IPS DF 6.9 (cell line): ENCODE measurements at regions not wholly inside any gene's neighbourhood (a gene's known extent, or its start where the extent isn't known, plus 50 kb on each side); places are given as distances from the start of the nearest gene placed in this dataset.
"Not testable (repeated sequence)": the region's sequence is repeated elsewhere in the genome, so short reads cannot be mapped to it uniquely, and the experiment has no call there.

Source experiments
- DNase-seq: peaks from one replicate; pipeline ENCODE4 v3.0.0-alpha.2; 2013; ENCODE audit warnings: low read depth, low spot score
- H3K27ac ChIP-seq: one replicate; pipeline ENCODE4 v1.5.1; 2013; ENCODE audit warnings: low read length, control low read depth
- H3K27me3 ChIP-seq: 2 replicates; pipeline ENCODE4 v1.6.1; 2013; ENCODE audit warnings: mild to moderate bottlenecking, low read length; ENCODE audit not compliant: control insufficient read depth, insufficient read depth
- H3K36me3 ChIP-seq: 2 replicates; pipeline ENCODE4 v1.6.1; 2013; ENCODE audit warnings: low read length; ENCODE audit not compliant: control insufficient read depth, insufficient read depth
- H3K4me1 ChIP-seq: 2 replicates; pipeline ENCODE4 v1.6.1; 2013; ENCODE audit warnings: low read length; ENCODE audit not compliant: control insufficient read depth, insufficient read depth
- H3K4me3 ChIP-seq: 2 replicates; pipeline ENCODE4 v1.5.1; 2013; ENCODE audit warnings: mild to moderate bottlenecking, low read length
- H3K9me3 ChIP-seq: 2 replicates; pipeline ENCODE4 v1.6.1; 2013; ENCODE audit warnings: low read length, inconsistent platforms; ENCODE audit not compliant: control insufficient read depth, insufficient read depth
- WGBS: extraction: QIAGEN DNeasy Blood & Tissue Kit; methylation state at CpG from one replicate; pipeline ENCODE4 v1.1.7; 2013; ENCODE audit warnings: mixed read lengths, missing lambda C conversion rate; ENCODE audit not compliant: insufficient read length, insufficient coverage; 5-methylcytosine and 5-hydroxymethylcytosine counted together

GRCh38 chr3:159390656-159391212 lies 588.9 kb downstream of the MFSD1 start:
- Histone ChIP-seq H3K36me3 (no peaks in the 10 kb centered on the region), H3K27ac (no peak overlapping the region), H3K4me1 (no peaks in the 10 kb centered on the region), H3K9me3 (no peaks in the 10 kb centered on the region), H3K4me3 (no peak overlapping the region), H3K27me3 (no peaks in the 10 kb centered on the region)
- no peak for DNase-seq
- whole genome bisulfite sequencing: no CpG with 5 or more reads among the region's 1 CpG

DNA sequence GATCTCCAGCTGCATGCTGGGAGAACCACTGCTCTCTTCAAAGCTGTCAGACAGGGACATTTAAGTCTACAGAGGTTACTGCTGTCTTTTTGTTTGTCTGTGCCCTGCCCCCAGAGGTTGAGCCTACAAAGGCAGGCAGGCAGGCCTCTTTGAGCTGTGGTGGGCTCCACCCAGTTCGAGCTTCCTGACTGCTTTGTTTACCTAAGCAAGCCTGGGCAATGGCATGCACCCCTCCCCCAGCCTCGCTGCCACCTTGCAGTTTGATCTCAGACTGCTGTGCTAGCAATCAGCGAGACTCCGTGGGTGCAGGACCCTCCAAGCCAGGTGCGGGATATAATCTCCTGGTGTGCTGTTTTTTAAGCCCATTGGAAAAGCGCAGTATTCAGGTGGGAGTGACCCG lies 591.0 kb upstream of the IL12A start:
- H3K4me1 ChIP-seq, H3K4me3 ChIP-seq, H3K9me3 ChIP-seq, H3K27me3 ChIP-seq, DNase-seq, H3K27ac ChIP-seq, H3K36me3 ChIP-seq: not testable (repeated sequence)
- WGBS: no CpG with 5 or more reads among the region's 7 CpGs

DNA sequence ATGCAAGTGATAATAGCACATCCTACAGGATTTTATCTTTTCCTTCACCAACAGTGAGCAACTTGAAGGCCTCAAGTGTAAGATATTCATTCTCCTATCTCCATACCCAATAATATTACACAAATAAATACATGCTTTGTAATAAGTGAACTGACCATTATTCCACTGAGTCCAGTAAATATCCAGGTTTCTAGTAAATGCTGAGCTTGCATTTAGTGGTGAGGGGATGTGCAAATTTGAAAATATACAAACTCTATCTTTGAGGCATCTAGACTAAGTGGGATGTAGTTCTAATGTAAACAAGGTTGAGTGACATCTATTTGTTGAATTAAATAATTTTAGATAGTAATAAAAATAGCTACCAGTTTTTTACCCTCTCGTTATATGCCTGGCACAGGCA lies 587.6 kb upstream of the IL12A start:
- no peak overlapping the region for H3K27ac ChIP-seq
- no CpG with 5 or more reads among the region's 1 CpG for WGBS
- no peaks in the 10 kb centered on the region for H3K36me3 ChIP-seq
- no peaks in the 10 kb centered on the region for H3K27me3 ChIP-seq
- no peak for DNase-seq
- H3K9me3 ChIP-seq: no peaks in the 10 kb centered on the region
- no peak overlapping the region for H3K4me3 ChIP-seq
- no peaks in the 10 kb centered on the region for H3K4me1 ChIP-seq

DNA sequence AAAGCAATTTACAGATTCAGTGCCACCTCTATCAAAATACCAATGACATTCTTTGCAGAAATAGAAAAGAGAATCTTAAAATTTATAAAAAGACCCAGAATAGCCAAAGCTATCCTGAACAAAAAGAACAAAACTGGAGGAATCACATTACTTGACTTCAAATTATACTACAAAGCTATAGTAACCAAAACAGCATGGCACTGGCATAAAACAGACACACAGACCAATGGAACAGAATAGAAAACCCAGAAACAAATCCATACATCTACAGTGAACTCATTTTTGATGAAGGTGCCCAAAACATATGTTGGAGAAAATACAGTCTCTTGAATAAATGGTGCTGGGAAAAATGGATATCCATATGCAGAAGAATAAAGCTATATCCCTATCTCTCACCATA lies 578.9 kb upstream of the IL12A start:
- H3K4me3 ChIP-seq, H3K4me1 ChIP-seq, H3K27me3 ChIP-seq, DNase-seq, H3K9me3 ChIP-seq, H3K36me3 ChIP-seq, H3K27ac ChIP-seq: not testable (repeated sequence)

DNA sequence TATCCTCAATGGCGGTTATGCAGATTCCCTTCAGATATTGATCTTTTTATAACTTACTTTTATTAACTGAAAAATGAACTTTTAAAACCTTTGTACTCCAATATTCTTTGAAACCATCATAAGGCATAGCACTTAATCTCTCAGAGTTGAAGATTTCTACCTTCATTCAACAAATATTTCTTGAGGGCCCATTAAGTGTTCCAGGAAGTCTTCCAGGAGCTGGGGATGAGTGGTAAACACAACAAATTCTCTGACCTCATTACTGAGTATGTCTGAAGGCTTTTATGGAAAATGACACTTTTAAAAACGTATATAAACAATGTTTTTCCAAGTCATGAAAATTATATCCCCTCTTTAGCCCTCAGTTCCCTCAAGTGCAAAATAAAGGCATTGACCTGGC lies 575.3 kb upstream of the IL12A start:
- no peak overlapping the region for H3K27ac ChIP-seq
- no peak for DNase-seq
- H3K4me1 ChIP-seq: no peaks in the 10 kb centered on the region
- no peaks in the 10 kb centered on the region for H3K9me3 ChIP-seq
- H3K4me3 ChIP-seq: no peak overlapping the region
- H3K36me3 ChIP-seq: no peaks in the 10 kb centered on the region
- WGBS: no CpG with 5 or more reads among the region's 2 CpGs
- H3K27me3 ChIP-seq: no peaks in the 10 kb centered on the region

GRCh38 chr3:159416856-159417255 lies 571.8 kb upstream of the IL12A start:
- no peak overlapping the region for H3K27ac ChIP-seq
- DNase-seq: no peak
- WGBS: no CpG with 5 or more reads among the region's 2 CpGs

GRCh38 chr3:159417761-159418160 lies 570.9 kb upstream of the IL12A start:
- no peaks in the 10 kb centered on the region for H3K4me1 ChIP-seq
- no peak for DNase-seq
- no peak overlapping the region for H3K4me3 ChIP-seq
- no peaks in the 10 kb centered on the region for H3K36me3 ChIP-seq
- no peak overlapping the region for H3K27ac ChIP-seq
- no peaks in the 10 kb centered on the region for H3K9me3 ChIP-seq
- H3K27me3 ChIP-seq: no peaks in the 10 kb centered on the region
- WGBS: no CpG with 5 or more reads among the region's 2 CpGs

More at GRCh38 chr3:159416856-159417255, 571.8 kb upstream of the IL12A start:
- Histone ChIP-seq H3K4me1 (no peaks in the 10 kb centered on the region), H3K4me3 (no peak overlapping the region), H3K27me3 (no peaks in the 10 kb centered on the region), H3K9me3 (no peaks in the 10 kb centered on the region), H3K36me3 (no peaks in the 10 kb centered on the region)

GRCh38 chr3:159418571-159419526 lies 569.8 kb upstream of the IL12A start:
- WGBS: no CpG with 5 or more reads among the region's 4 CpGs
- Histone ChIP-seq H3K4me3 (no peak overlapping the region), H3K4me1 (no peaks in the 10 kb centered on the region), H3K36me3 (no peaks in the 10 kb centered on the region), H3K27me3 (no peaks in the 10 kb centered on the region), H3K9me3 (no peaks in the 10 kb centered on the region), H3K27ac (no peak overlapping the region)
- no peak for DNase-seq

GRCh38 chr3:159429702-159430101 lies 558.9 kb upstream of the IL12A start:
- Histone ChIP-seq H3K36me3 (no peaks in the 10 kb centered on the region), H3K4me1 (no peaks in the 10 kb centered on the region), H3K27me3 (no peaks in the 10 kb centered on the region), H3K4me3 (no peak overlapping the region), H3K27ac (no peak overlapping the region), H3K9me3 (no peaks in the 10 kb centered on the region)
- no CpG with 5 or more reads among the region's 2 CpGs for WGBS
- no peak for DNase-seq

GRCh38 chr3:159432682-159433340 lies 555.8 kb upstream of the IL12A start:
- no peaks in the 10 kb centered on the region for H3K9me3 ChIP-seq
- no peaks in the 10 kb centered on the region for H3K36me3 ChIP-seq
- DNase-seq: no peak
- no peak overlapping the region for H3K27ac ChIP-seq
- H3K4me1 ChIP-seq: no peaks in the 10 kb centered on the region
- H3K4me3 ChIP-seq: no peak overlapping the region
- WGBS: no CpG with 5 or more reads among the region's 4 CpGs
- H3K27me3 ChIP-seq: no peaks in the 10 kb centered on the region
